Natural killer cell (primary cell): ENCODE measurements at regions not wholly inside any gene's neighbourhood (a gene's known extent, or its start where the extent isn't known, plus 50 kb on each side); places are given as distances from the start of the nearest gene placed in this dataset.

Source experiments
- ATAC-seq, 3 donors: fragments of 150-1000 bp in 2 of 3; fragments of 200-7000 bp in 1 of 3; cut with Tn5 transposase; 1 replicate in 1 of 3; 2 replicates in 2 of 3; pipeline ENCODE4 v1.10.0; 2021; ENCODE audit warnings: mild to moderate bottlenecking in 2 of 3, moderate library complexity in 2 of 3
- DNase-seq, 2 donors: peaks; one replicate each; pipeline versions ENCODE4 v3.0.0 to v3.0.0-alpha.2; 2013 to 2021; ENCODE audit warnings: mixed read lengths in 1 of 2
- H3K27ac ChIP-seq: one replicate; pipeline ENCODE4 v1.5.1; 2013; ENCODE audit warnings: mild to moderate bottlenecking, low read length
- H3K27me3 ChIP-seq: one replicate; pipeline ENCODE4 v1.6.1; 2013; ENCODE audit warnings: low read length; ENCODE audit not compliant: control insufficient read depth, insufficient read depth
- H3K36me3 ChIP-seq: one replicate; pipeline ENCODE4 v1.6.1; 2013; ENCODE audit warnings: low read length; ENCODE audit not compliant: control insufficient read depth, insufficient read depth
- H3K4me1 ChIP-seq: one replicate; pipeline ENCODE4 v1.6.1; 2013; ENCODE audit warnings: low read length; ENCODE audit not compliant: control insufficient read depth, insufficient read depth
- H3K4me3 ChIP-seq: one replicate; pipeline ENCODE4 v1.5.1; 2013; ENCODE audit warnings: low read length
- H3K9me3 ChIP-seq: one replicate; pipeline ENCODE4 v1.6.1; 2013; ENCODE audit warnings: low read length; ENCODE audit not compliant: control insufficient read depth, insufficient read depth
- H3K27ac Mint-ChIP-seq, 2 donors: one replicate each; pipeline ENCODE4 v1.8.0; 2022; ENCODE audit warnings: mild to moderate bottlenecking in 2 of 2, mixed read lengths in 2 of 2, moderate library complexity in 1 of 2
- H3K27me3 Mint-ChIP-seq, 2 donors: one replicate each; pipeline ENCODE4 v1.8.0; 2022; ENCODE audit warnings: low read depth in 2 of 2, mixed read lengths in 2 of 2
- H3K36me3 Mint-ChIP-seq: one replicate; pipeline ENCODE4 v1.8.0; 2022; ENCODE audit warnings: mixed read lengths
- H3K4me1 Mint-ChIP-seq, 2 donors: one replicate each; pipeline ENCODE4 v1.8.0; 2022; ENCODE audit warnings: mixed read lengths in 2 of 2
- H3K4me3 Mint-ChIP-seq: one replicate; pipeline ENCODE4 v1.8.0; 2022; ENCODE audit warnings: mild to moderate bottlenecking, moderate library complexity, mixed read lengths
- H3K9me3 Mint-ChIP-seq, 2 donors: one replicate each; pipeline ENCODE4 v1.8.0; 2022; ENCODE audit warnings: mixed read lengths in 2 of 2
- WGBS: methylation state at CpG from one replicate; pipeline ENCODE4 v1.1.7; 2013; ENCODE audit warnings: missing lambda C conversion rate; ENCODE audit not compliant: insufficient coverage; 5-methylcytosine and 5-hydroxymethylcytosine counted together
- intact Hi-C: fragments of 100-400 bp; cut with micrococcal nuclease; formaldehyde crosslinking; loops from one replicate; pipeline ENCODE4 v1.14.2; 2022
- TF ChIP-seq, protein P1 (sequence below): fragments of 200-600 bp; IDR thresholded peaks from one replicate; pipeline ENCODE4 v1.8.0; 2022; ENCODE audit warnings: antibody characterized with exemption

GRCh38 chr1:198880818-198881597 lies 242.2 kb downstream of the PTPRC start:
- Mint-ChIP-seq H3K4me3 (no peak overlapping the region), H3K36me3 (peaks cover 8% of the 10 kb centered on the region), H3K27me3 (no peaks in the 10 kb centered on the region), H3K9me3 (no peaks in the 10 kb centered on the region), H3K4me1 (peaks cover 33 to 44% of the 10 kb centered on the region in 2 donors), H3K27ac (peak overlapping the region; percentile 34 to 64)
- DNase-seq: no peak
- Histone ChIP-seq H3K4me1 (no peaks in the 10 kb centered on the region), H3K27me3 (no peaks in the 10 kb centered on the region), H3K4me3 (no peak overlapping the region), H3K27ac (no peak overlapping the region), H3K9me3 (no peaks in the 10 kb centered on the region), H3K36me3 (peaks cover 6% of the 10 kb centered on the region)
- TF ChIP-seq, protein P1, sequence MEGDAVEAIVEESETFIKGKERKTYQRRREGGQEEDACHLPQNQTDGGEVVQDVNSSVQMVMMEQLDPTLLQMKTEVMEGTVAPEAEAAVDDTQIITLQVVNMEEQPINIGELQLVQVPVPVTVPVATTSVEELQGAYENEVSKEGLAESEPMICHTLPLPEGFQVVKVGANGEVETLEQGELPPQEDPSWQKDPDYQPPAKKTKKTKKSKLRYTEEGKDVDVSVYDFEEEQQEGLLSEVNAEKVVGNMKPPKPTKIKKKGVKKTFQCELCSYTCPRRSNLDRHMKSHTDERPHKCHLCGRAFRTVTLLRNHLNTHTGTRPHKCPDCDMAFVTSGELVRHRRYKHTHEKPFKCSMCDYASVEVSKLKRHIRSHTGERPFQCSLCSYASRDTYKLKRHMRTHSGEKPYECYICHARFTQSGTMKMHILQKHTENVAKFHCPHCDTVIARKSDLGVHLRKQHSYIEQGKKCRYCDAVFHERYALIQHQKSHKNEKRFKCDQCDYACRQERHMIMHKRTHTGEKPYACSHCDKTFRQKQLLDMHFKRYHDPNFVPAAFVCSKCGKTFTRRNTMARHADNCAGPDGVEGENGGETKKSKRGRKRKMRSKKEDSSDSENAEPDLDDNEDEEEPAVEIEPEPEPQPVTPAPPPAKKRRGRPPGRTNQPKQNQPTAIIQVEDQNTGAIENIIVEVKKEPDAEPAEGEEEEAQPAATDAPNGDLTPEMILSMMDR: no peak
- WGBS: 100% methylated on average over 1 of the region's 4 CpGs
- intact Hi-C loops: loop anchor here (10.0 kb wide), 1 partner anchor 54 kb away; no protein-coding TSS in a partner anchor
- peak; percentile 48 to 82 (median 54) for ATAC-seq

- H3K4me1 ChIP-seq: no peaks in the 10 kb centered on the region
- no peak overlapping the region for H3K27ac ChIP-seq
- H3K4me1 Mint-ChIP-seq: peaks cover 39 to 47% of the 10 kb centered on the region in 2 donors
- no peak overlapping the region for H3K4me3 ChIP-seq
- H3K4me3 Mint-ChIP-seq: no peak overlapping the region
- ATAC-seq: no peak
- H3K9me3 Mint-ChIP-seq: no peaks in the 10 kb centered on the region
- H3K9me3 ChIP-seq: no peaks in the 10 kb centered on the region
- H3K27me3 ChIP-seq: no peaks in the 10 kb centered on the region
- H3K27me3 Mint-ChIP-seq: no peaks in the 10 kb centered on the region
- H3K36me3 Mint-ChIP-seq: peaks cover 8% of the 10 kb centered on the region
- TF ChIP-seq, protein P1: no peak
- peaks cover 6% of the 10 kb centered on the region for H3K36me3 ChIP-seq
- no peak overlapping the region for H3K27ac Mint-ChIP-seq
- intact Hi-C loops: loop anchor here (10.0 kb wide), 1 partner anchor 52 kb away; no protein-coding TSS in a partner anchor
- no peak for DNase-seq
Measured at GRCh38 chr1:198883184-198883583, 244.3 kb downstream of the PTPRC start.

GRCh38 chr1:198887866-198888265 lies 249.0 kb downstream of the PTPRC start:
- ATAC-seq: no peak
- intact Hi-C loops: loop anchor here (10.0 kb wide), 1 partner anchor 47 kb away; no protein-coding TSS in a partner anchor

More at GRCh38 chr1:198887866-198888265, 249.0 kb downstream of the PTPRC start:
- Histone ChIP-seq H3K9me3 (no peaks in the 10 kb centered on the region), H3K36me3 (peaks cover 3% of the 10 kb centered on the region), H3K4me3 (no peak overlapping the region), H3K27ac (no peak overlapping the region), H3K27me3 (no peaks in the 10 kb centered on the region), H3K4me1 (no peaks in the 10 kb centered on the region)
- WGBS: no CpG with 5 or more reads among the region's 4 CpGs
- H3K36me3 Mint-ChIP-seq: no peaks in the 10 kb centered on the region
- H3K9me3 Mint-ChIP-seq: no peaks in the 10 kb centered on the region
- TF ChIP-seq, protein P1: no peak
- peaks cover 12 to 33% of the 10 kb centered on the region in 2 donors for H3K4me1 Mint-ChIP-seq
- no peak for DNase-seq
- no peak overlapping the region for H3K27ac Mint-ChIP-seq
- H3K27me3 Mint-ChIP-seq: no peaks in the 10 kb centered on the region
- H3K4me3 Mint-ChIP-seq: no peak overlapping the region
